ENCODE measurements at regions not wholly inside any gene's neighbourhood (a gene's known extent, or its start where the extent isn't known, plus 50 kb on each side); places are given as distances from the start of the nearest gene placed in this dataset.
A peak's percentile ranks its signal among the peaks of the same experiment; 100 is the strongest.
"Not testable (repeated sequence)": the region's sequence is repeated elsewhere in the genome, so short reads cannot be mapped to it uniquely, and the experiment has no call there.

GRCh38 chr9:30932226-30932625 lies 1452.2 kb upstream of the ACO1 start:
- Histone ChIP-seq H3K27me3 (no peaks in the 10 kb centered on the region), H3K27ac (no peak overlapping the region), H3K9me3 (no peaks in the 10 kb centered on the region), H3K36me3 (no peaks in the 10 kb centered on the region), H3K4me1 (no peaks in the 10 kb centered on the region), H3K4me3 (no peak overlapping the region)
- WGBS (ENCODE audit: insufficient coverage, low coverage, low lambda C conversion rate, missing lambda C conversion rate), result 60% methylated on average over 1 of the region's 2 CpGs
- DNase-seq (no peak), ATAC-seq (no peak)
- intact Hi-C loops (cut with DNase I), result no loop called here
- TF ChIP-seq CTCF (IDR thresholded peaks at IDR 0.05) (no peak), POLR2A (IDR thresholded peaks at IDR 0.05) (no peak)

DNA sequence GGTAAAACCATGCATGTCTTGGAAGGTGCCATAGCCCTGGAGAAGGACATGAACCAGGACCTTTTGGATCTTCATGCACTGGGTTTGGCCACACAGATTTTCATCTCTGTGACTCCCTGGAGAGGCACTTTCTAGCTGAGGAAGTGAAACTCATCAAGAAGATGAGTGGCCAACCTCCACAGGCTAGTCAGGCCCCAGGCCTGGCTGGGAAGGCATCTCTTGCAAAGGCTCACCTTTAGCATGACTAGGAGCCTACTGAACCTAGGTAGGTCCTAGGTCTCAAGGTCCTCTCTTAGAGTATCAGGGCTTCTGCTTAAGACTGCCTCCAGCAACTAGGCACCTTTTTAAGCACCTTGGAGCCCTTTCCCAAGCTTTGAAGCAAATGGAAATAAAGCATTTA lies 1448.7 kb upstream of the ACO1 start:
- no peak for ATAC-seq
- no peak overlapping the region for H3K27ac ChIP-seq
- no peak overlapping the region for H3K4me3 ChIP-seq
- no peaks in the 10 kb centered on the region for H3K4me1 ChIP-seq
- no peaks in the 10 kb centered on the region for H3K27me3 ChIP-seq
- TF ChIP-seq CTCF (IDR thresholded peaks at IDR 0.05) (no peak), POLR2A (IDR thresholded peaks at IDR 0.05) (no peak)
- intact Hi-C loops (cut with DNase I), result no loop called here
- DNase-seq, result no peak
- H3K9me3 ChIP-seq, result no peaks in the 10 kb centered on the region
- H3K36me3 ChIP-seq, result no peaks in the 10 kb centered on the region

DNA sequence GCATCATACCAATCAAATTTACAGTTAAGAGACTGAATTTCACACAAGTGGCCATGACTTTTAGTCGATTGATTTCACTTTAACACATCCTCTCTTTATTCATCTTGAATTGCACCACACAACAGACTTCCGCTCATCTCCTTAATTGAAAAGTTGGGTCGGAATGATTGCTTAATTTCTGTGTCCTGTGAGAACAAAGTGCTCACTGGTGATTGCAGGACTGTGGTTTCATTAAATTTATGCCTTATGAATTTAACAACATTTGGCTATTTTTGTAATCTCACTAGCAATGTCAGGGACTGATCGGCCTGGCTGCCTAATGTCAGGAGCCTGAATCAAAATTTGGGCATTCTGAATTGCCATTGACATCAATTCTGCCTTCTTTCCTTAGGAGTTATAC lies 1447.3 kb upstream of the ACO1 start:
- Histone ChIP-seq H3K27ac (no peak overlapping the region), H3K27me3 (no peaks in the 10 kb centered on the region), H3K4me3 (no peak overlapping the region), H3K4me1 (no peaks in the 10 kb centered on the region), H3K36me3 (no peaks in the 10 kb centered on the region), H3K9me3 (no peaks in the 10 kb centered on the region)
- ATAC-seq, result no peak
- intact Hi-C loops (cut with DNase I), result no loop called here
- no peak for TF ChIP-seq POLR2A (IDR thresholded peaks at IDR 0.05)
- TF ChIP-seq CTCF (IDR thresholded peaks at IDR 0.05), result no peak
- WGBS (ENCODE audit: insufficient coverage, low coverage, low lambda C conversion rate, missing lambda C conversion rate), result 50% methylated on average over 4 of the region's 4 CpGs
- no peak for DNase-seq

GRCh38 chr9:30942852-30943251 lies 1441.6 kb upstream of the ACO1 start:
- H3K27me3 ChIP-seq; ATAC-seq; H3K9me3 ChIP-seq; H3K4me3 ChIP-seq; H3K4me1 ChIP-seq; intact Hi-C loops (cut with DNase I); H3K27ac ChIP-seq; H3K36me3 ChIP-seq; DNase-seq: not testable (repeated sequence)
- WGBS (ENCODE audit: insufficient coverage, low coverage, low lambda C conversion rate, missing lambda C conversion rate), result 81% methylated on average over 2 of the region's 2 CpGs

DNA sequence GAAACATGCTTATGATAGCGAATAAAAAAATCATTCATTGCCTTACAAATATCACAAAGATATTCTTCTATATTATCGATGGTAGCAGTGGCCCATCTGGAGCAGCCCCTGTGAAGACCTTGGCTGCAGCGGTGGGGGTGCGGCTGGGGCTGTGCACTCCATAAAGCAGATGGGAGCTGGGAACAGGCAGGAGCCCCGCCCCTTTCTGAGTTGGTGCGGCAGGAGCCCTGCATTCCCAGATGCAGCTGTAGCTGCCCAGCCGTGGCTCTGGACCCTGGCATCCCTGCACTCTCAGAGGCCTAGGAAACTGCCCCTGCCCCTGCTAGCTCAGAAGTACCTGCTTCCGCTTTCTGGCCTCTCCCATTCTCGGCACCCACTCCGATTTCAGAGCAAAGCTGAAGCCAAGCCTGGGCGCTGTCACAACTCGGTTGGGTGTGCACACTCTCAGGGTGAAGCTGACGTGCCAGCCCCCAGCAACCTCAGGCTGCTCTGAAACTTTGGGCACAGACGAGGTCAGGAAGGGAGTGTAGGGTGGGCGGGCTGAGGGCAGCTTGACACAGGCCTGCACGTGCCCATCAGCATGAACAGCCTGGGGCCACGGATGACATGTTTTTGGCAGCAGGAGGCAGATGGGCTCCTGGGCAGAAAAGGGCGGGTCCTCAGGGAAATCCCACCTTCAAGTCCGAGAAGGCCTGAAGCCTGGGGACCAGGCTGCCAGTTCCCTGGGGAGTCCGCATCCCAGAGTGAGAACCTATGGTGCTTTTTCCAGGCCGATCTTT lies 1440.8 kb upstream of the ACO1 start:
- Histone ChIP-seq H3K27ac (no peak overlapping the region), H3K9me3 (no peaks in the 10 kb centered on the region), H3K36me3 (no peaks in the 10 kb centered on the region), H3K27me3 (no peaks in the 10 kb centered on the region), H3K4me3 (no peak overlapping the region), H3K4me1 (no peaks in the 10 kb centered on the region)
- ATAC-seq, result no peak
- no peak for TF ChIP-seq CTCF (IDR thresholded peaks at IDR 0.05)
- no peak for TF ChIP-seq POLR2A (IDR thresholded peaks at IDR 0.05)
- DNase-seq, result peak in 1 of 3 donors; percentile 45
- intact Hi-C loops (cut with DNase I), result no loop called here
- 78% methylated on average over 7 of the region's 21 CpGs for WGBS (ENCODE audit: insufficient coverage, low coverage, low lambda C conversion rate, missing lambda C conversion rate)

Measured in right lobe of liver (tissue), 6 donors.